Mucosa of rectum (tissue), 2 donors: ENCODE measurements at regions not wholly inside any gene's neighbourhood (a gene's known extent, or its start where the extent isn't known, plus 50 kb on each side); places are given as distances from the start of the nearest gene placed in this dataset.

Experiments used
- H3K27ac ChIP-seq, 2 donors: one replicate each; pipeline ENCODE4 v1.7.0; 2013; ENCODE audit warnings: inconsistent platforms in 2 of 2, low read depth in 2 of 2, low read length in 2 of 2
- H3K27me3 ChIP-seq, 2 donors: one replicate each; pipeline ENCODE4 v1.7.0; 2013; ENCODE audit warnings: low read length in 2 of 2; ENCODE audit not compliant: control insufficient read depth in 2 of 2, insufficient read depth in 2 of 2
- H3K36me3 ChIP-seq, 2 donors: one replicate each; pipeline ENCODE4 v1.7.0; 2013; ENCODE audit warnings: low read length in 2 of 2; ENCODE audit not compliant: control insufficient read depth in 2 of 2, insufficient read depth in 2 of 2
- H3K4me1 ChIP-seq, 2 donors: one replicate each; pipeline ENCODE4 v1.7.0; 2013; ENCODE audit warnings: low read length in 2 of 2, mild to moderate bottlenecking in 1 of 2; ENCODE audit not compliant: control insufficient read depth in 2 of 2, insufficient read depth in 2 of 2
- H3K4me3 ChIP-seq, 2 donors: one replicate each; pipeline ENCODE4 v1.7.0; 2013; ENCODE audit warnings: low read length in 2 of 2
- H3K9ac ChIP-seq, 2 donors: one replicate each; pipeline ENCODE4 v1.7.0; 2013; ENCODE audit warnings: low read length in 2 of 2, low read depth in 1 of 2, mild to moderate bottlenecking in 1 of 2
- H3K9me3 ChIP-seq, 2 donors: one replicate each; pipeline ENCODE4 v1.7.0; 2013; ENCODE audit warnings: low read length in 2 of 2; ENCODE audit not compliant: control insufficient read depth in 2 of 2
- donor health status: healthy.
- donor health status: Normal muscosa, but diverticular disease.

GRCh38 chr13:99027661-99028425 lies 50.0 kb upstream of the DOCK9 start:
- Histone ChIP-seq H3K4me3 (no peak overlapping the region), H3K9ac (no peak overlapping the region), H3K4me1 (no peaks in the 10 kb centered on the region), H3K9me3 (no peaks in the 10 kb centered on the region), H3K36me3 (no peaks in the 10 kb centered on the region), H3K27ac (no peak overlapping the region), H3K27me3 (no peaks in the 10 kb centered on the region)

- Histone ChIP-seq H3K4me3 (no peak overlapping the region), H3K9me3 (no peaks in the 10 kb centered on the region), H3K36me3 (no peaks in the 10 kb centered on the region), H3K27ac (no peak overlapping the region), H3K27me3 (no peaks in the 10 kb centered on the region), H3K9ac (no peak overlapping the region), H3K4me1 (no peaks in the 10 kb centered on the region)
Observed at GRCh38 chr13:99028890-99029289, 51.0 kb upstream of the DOCK9 start.

GRCh38 chr13:99029576-99029975 lies 51.7 kb upstream of the DOCK9 start:
- Histone ChIP-seq H3K9me3 (no peaks in the 10 kb centered on the region), H3K9ac (no peak overlapping the region), H3K4me3 (no peak overlapping the region), H3K36me3 (no peaks in the 10 kb centered on the region), H3K27me3 (no peaks in the 10 kb centered on the region), H3K27ac (no peak overlapping the region), H3K4me1 (no peaks in the 10 kb centered on the region)

- H3K4me1 ChIP-seq, result no peaks in the 10 kb centered on the region
- no peaks in the 10 kb centered on the region for H3K27me3 ChIP-seq
- H3K9me3 ChIP-seq, result no peaks in the 10 kb centered on the region
- H3K36me3 ChIP-seq, result no peaks in the 10 kb centered on the region
- H3K4me3 ChIP-seq, result no peak overlapping the region
- H3K27ac ChIP-seq, result no peak overlapping the region
- no peak overlapping the region for H3K9ac ChIP-seq
Observed at GRCh38 chr13:99030326-99030725, 52.5 kb upstream of the DOCK9 start.

- Histone ChIP-seq H3K9ac (no peak overlapping the region), H3K36me3 (no peaks in the 10 kb centered on the region), H3K27me3 (no peaks in the 10 kb centered on the region), H3K4me1 (no peaks in the 10 kb centered on the region), H3K27ac (no peak overlapping the region), H3K4me3 (no peak overlapping the region), H3K9me3 (no peaks in the 10 kb centered on the region)
Observed at GRCh38 chr13:99031832-99032231, 54.0 kb upstream of the DOCK9 start.

- H3K4me3 ChIP-seq, result no peak overlapping the region
- H3K36me3 ChIP-seq, result no peaks in the 10 kb centered on the region
- H3K9me3 ChIP-seq, result no peaks in the 10 kb centered on the region
- no peak overlapping the region for H3K27ac ChIP-seq
- H3K4me1 ChIP-seq, result no peaks in the 10 kb centered on the region
- no peaks in the 10 kb centered on the region for H3K27me3 ChIP-seq
- H3K9ac ChIP-seq, result no peak overlapping the region
Observed at GRCh38 chr13:99033814-99034213, 56.0 kb upstream of the DOCK9 start.

GRCh38 chr13:99034333-99035085 lies 56.6 kb upstream of the DOCK9 start:
- no peaks in the 10 kb centered on the region for H3K36me3 ChIP-seq
- no peaks in the 10 kb centered on the region for H3K9me3 ChIP-seq
- no peak overlapping the region for H3K9ac ChIP-seq
- H3K4me3 ChIP-seq, result no peak overlapping the region
- H3K4me1 ChIP-seq, result no peaks in the 10 kb centered on the region
- no peak overlapping the region for H3K27ac ChIP-seq
- no peaks in the 10 kb centered on the region for H3K27me3 ChIP-seq

GRCh38 chr13:99035715-99036114 lies 57.9 kb upstream of the DOCK9 start:
- H3K27ac ChIP-seq, result no peak overlapping the region
- no peak overlapping the region for H3K9ac ChIP-seq
- no peaks in the 10 kb centered on the region for H3K36me3 ChIP-seq
- no peak overlapping the region for H3K4me3 ChIP-seq
- no peaks in the 10 kb centered on the region for H3K9me3 ChIP-seq
- no peaks in the 10 kb centered on the region for H3K4me1 ChIP-seq
- H3K27me3 ChIP-seq, result no peaks in the 10 kb centered on the region

GRCh38 chr13:99037756-99038155 lies 59.9 kb upstream of the DOCK9 start:
- H3K4me3 ChIP-seq, result no peak overlapping the region
- peaks cover 0 to 3% of the 10 kb centered on the region in 2 donors for H3K27me3 ChIP-seq
- no peaks in the 10 kb centered on the region for H3K9me3 ChIP-seq
- peaks cover 0 to 4% of the 10 kb centered on the region in 2 donors for H3K4me1 ChIP-seq
- no peak overlapping the region for H3K27ac ChIP-seq
- no peaks in the 10 kb centered on the region for H3K36me3 ChIP-seq
- H3K9ac ChIP-seq, result no peak overlapping the region

GRCh38 chr13:99039718-99040280 lies 61.9 kb upstream of the DOCK9 start:
- Histone ChIP-seq H3K4me1 (peaks cover 0 to 4% of the 10 kb centered on the region in 2 donors), H3K27ac (no peak overlapping the region), H3K4me3 (no peak overlapping the region), H3K9ac (no peak overlapping the region), H3K9me3 (no peaks in the 10 kb centered on the region), H3K27me3 (peaks cover 0 to 3% of the 10 kb centered on the region in 2 donors), H3K36me3 (no peaks in the 10 kb centered on the region)
